NCI-H226 (cell line): ENCODE measurements at regions not wholly inside any gene's neighbourhood (a gene's known extent, or its start where the extent isn't known, plus 50 kb on each side); places are given as distances from the start of the nearest gene placed in this dataset.

Experiments
- DNase-seq: peaks from one replicate; pipeline ENCODE4 v3.0.0-alpha.2; 2015

- no peak for DNase-seq
Measured at GRCh38 chr2:10985901-10986535, 74.3 kb downstream of the KCNF1 start.

GRCh38 chr2:10987439-10987838, 75.7 kb downstream of the KCNF1 start:
- no peak for DNase-seq

GRCh38 chr2:10987861-10988260, 76.1 kb downstream of the KCNF1 start:
- DNase-seq: no peak

GRCh38 chr2:10989151-10989550, 77.4 kb downstream of the KCNF1 start:
- DNase-seq: no peak

GRCh38 chr2:10989782-10990181, 78.0 kb downstream of the KCNF1 start:
- no peak for DNase-seq

- DNase-seq: no peak
Measured at GRCh38 chr2:10990561-10991111, 78.9 kb downstream of the KCNF1 start.

- no peak for DNase-seq
Measured at GRCh38 chr2:10992023-10992791, 80.5 kb downstream of the KCNF1 start.

- DNase-seq: no peak
Measured at GRCh38 chr2:10993001-10993481, 81.3 kb downstream of the KCNF1 start.

- DNase-seq: no peak
Measured at GRCh38 chr2:10995366-10995970, 83.7 kb downstream of the KCNF1 start.

- no peak for DNase-seq
Measured at GRCh38 chr2:11004199-11004598, 92.5 kb downstream of the KCNF1 start.

- DNase-seq: no peak
Measured at GRCh38 chr2:11005032-11005431, 93.3 kb downstream of the KCNF1 start.

GRCh38 chr2:11006191-11006590, 94.5 kb downstream of the KCNF1 start:
- no peak for DNase-seq

- DNase-seq: no peak
Measured at GRCh38 chr2:11007331-11008264, 95.9 kb downstream of the KCNF1 start.

GRCh38 chr2:11008773-11009172, 97.0 kb downstream of the KCNF1 start:
- DNase-seq: no peak

GRCh38 chr2:11009176-11009575, 97.4 kb downstream of the KCNF1 start:
- DNase-seq: no peak

GRCh38 chr2:11009891-11010290, 98.2 kb downstream of the KCNF1 start:
- DNase-seq: no peak

- DNase-seq: no peak
Measured at GRCh38 chr2:11011359-11011758, 99.6 kb downstream of the KCNF1 start.

GRCh38 chr2:11012131-11012693, 100.5 kb downstream of the KCNF1 start:
- DNase-seq: no peak

- no peak for DNase-seq
Measured at GRCh38 chr2:11013196-11013595, 101.5 kb downstream of the KCNF1 start.

GRCh38 chr2:11014026-11014425, 102.3 kb downstream of the KCNF1 start:
- no peak for DNase-seq

- no peak for DNase-seq
Measured at GRCh38 chr2:11016735-11017388, 105.1 kb downstream of the KCNF1 start.

- DNase-seq: no peak
Measured at GRCh38 chr2:11017921-11018320, 106.2 kb downstream of the KCNF1 start.
